HUDEP-2 (cell line): ENCODE measurements at regions not wholly inside any gene's neighbourhood (a gene's known extent, or its start where the extent isn't known, plus 50 kb on each side); places are given as distances from the start of the nearest gene placed in this dataset.
A peak's percentile ranks its signal among the peaks of the same experiment; 100 is the strongest.
"Not testable (repeated sequence)": the region's sequence is repeated elsewhere in the genome, so short reads cannot be mapped to it uniquely, and the experiment has no call there.

Experiments used
- DNase-seq, 76 experiments: peaks; one replicate each; lab custom pipeline; 2025; ENCODE audit not compliant: unreplicated experiment in 76 of 76; lab: John Stamatoyannopoulos, UW

GRCh38 chr18:5830902-5831301, 64.4 kb downstream of the TMEM200C start:
- DNase-seq, result not testable (repeated sequence)

GRCh38 chr18:5828913-5829312, 66.4 kb downstream of the TMEM200C start:
- DNase-seq, result no peak

GRCh38 chr18:5825663-5826062, 69.7 kb downstream of the TMEM200C start:
- DNase-seq, result no peak

GRCh38 chr18:5824370-5824984, 70.8 kb downstream of the TMEM200C start:
- no peak for DNase-seq

- no peak for DNase-seq
Measured at GRCh38 chr18:5817816-5818215, 77.5 kb downstream of the TMEM200C start.

- no peak for DNase-seq
Measured at GRCh38 chr18:5806860-5807259, 88.5 kb downstream of the TMEM200C start.

- no peak for DNase-seq
Measured at GRCh38 chr18:5787936-5788335, 107.4 kb downstream of the TMEM200C start.

GRCh38 chr18:5779922-5780321, 115.4 kb downstream of the TMEM200C start:
- DNase-seq, result no peak

GRCh38 chr18:5772306-5773105, 122.8 kb downstream of the TMEM200C start:
- DNase-seq, result no peak

GRCh38 chr18:5771343-5771742, 124.0 kb downstream of the TMEM200C start:
- DNase-seq, result no peak

GRCh38 chr18:5770176-5770575, 125.1 kb downstream of the TMEM200C start:
- DNase-seq, result no peak

GRCh38 chr18:5768454-5768853, 126.9 kb downstream of the TMEM200C start:
- no peak for DNase-seq

GRCh38 chr18:5759194-5759593, 136.1 kb downstream of the TMEM200C start:
- no peak for DNase-seq

GRCh38 chr18:5756823-5757222, 138.5 kb downstream of the TMEM200C start:
- DNase-seq, result no peak

- DNase-seq, result no peak
Measured at GRCh38 chr18:5747678-5748077, 147.6 kb downstream of the TMEM200C start.

- DNase-seq, result peak in 3 of 76 experiments; percentile 1 to 18 (median 1)
Measured at GRCh38 chr18:5746844-5747243, 148.5 kb downstream of the TMEM200C start.

- DNase-seq, result no peak
Measured at GRCh38 chr18:5744659-5745058, 150.7 kb downstream of the TMEM200C start.

GRCh38 chr18:5738526-5738925, 156.8 kb downstream of the TMEM200C start:
- DNase-seq, result peak in 5 of 76 experiments; percentile 0 to 12 (median 3)

GRCh38 chr18:5732318-5732717, 163.0 kb downstream of the TMEM200C start:
- no peak for DNase-seq

GRCh38 chr18:5729983-5730699, 165.2 kb downstream of the TMEM200C start:
- DNase-seq, result no peak

- DNase-seq, result no peak
Measured at GRCh38 chr18:5728531-5728930, 166.8 kb downstream of the TMEM200C start.

- no peak for DNase-seq
Measured at GRCh38 chr18:5726011-5726410, 169.3 kb downstream of the TMEM200C start.
